ENCODE measurements at regions not wholly inside any gene's neighbourhood (a gene's known extent, or its start where the extent isn't known, plus 50 kb on each side); places are given as distances from the start of the nearest gene placed in this dataset.

DNA sequence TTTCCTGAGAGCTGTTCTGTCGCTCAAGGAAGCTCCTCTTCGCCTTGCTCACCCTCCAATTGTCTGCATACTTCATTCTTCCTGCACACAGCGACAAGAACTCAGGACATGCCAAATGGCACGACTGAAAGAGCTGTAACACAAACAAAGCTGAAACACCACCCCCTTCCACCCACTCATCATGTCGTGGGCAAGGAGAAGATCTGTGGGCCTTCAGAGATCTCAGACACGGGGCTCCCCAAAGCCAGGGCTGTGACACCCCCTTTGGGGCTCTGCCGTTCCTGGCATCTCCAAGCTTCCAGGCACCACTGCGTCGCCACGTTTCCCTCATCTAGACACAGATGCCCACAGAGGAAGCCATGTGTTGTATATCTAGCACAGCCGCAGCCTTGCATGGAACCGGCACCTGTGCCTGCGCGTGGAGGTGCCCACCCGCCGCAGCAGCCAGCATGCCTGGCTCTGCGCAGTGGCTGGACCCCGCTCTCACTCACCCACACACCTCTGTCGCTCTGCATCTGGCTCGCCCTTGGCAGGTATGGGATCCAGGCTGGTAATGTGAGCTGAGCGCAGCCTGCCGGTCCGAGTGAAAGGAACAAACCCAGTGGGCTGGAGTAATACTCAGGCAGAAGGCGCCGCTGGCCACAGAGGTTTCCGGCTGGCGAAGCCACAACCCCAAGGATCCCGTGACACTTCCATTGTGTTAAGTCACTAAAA, 676.4 kb upstream of the INTU start:
- TF ChIP-seq, protein P1, sequence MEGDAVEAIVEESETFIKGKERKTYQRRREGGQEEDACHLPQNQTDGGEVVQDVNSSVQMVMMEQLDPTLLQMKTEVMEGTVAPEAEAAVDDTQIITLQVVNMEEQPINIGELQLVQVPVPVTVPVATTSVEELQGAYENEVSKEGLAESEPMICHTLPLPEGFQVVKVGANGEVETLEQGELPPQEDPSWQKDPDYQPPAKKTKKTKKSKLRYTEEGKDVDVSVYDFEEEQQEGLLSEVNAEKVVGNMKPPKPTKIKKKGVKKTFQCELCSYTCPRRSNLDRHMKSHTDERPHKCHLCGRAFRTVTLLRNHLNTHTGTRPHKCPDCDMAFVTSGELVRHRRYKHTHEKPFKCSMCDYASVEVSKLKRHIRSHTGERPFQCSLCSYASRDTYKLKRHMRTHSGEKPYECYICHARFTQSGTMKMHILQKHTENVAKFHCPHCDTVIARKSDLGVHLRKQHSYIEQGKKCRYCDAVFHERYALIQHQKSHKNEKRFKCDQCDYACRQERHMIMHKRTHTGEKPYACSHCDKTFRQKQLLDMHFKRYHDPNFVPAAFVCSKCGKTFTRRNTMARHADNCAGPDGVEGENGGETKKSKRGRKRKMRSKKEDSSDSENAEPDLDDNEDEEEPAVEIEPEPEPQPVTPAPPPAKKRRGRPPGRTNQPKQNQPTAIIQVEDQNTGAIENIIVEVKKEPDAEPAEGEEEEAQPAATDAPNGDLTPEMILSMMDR (IDR thresholded peaks at IDR 0.05; ENCODE audit: low read depth, low read length, poor library complexity, severe bottlenecking), result no peak
- TF ChIP-seq EZH2phosphoT487 (IDR thresholded peaks at IDR 0.05; ENCODE audit: borderline replicate concordance, low read length), result no peak
